HG03342 (cell line): ENCODE measurements at regions not wholly inside any gene's neighbourhood (a gene's known extent, or its start where the extent isn't known, plus 50 kb on each side); places are given as distances from the start of the nearest gene placed in this dataset.

ENCODE experiments used
- ATAC-seq: cut with Tn5 transposase; IDR thresholded peaks from one replicate; pipeline ENCODE4 v1.9.1; 2021; ENCODE audit warnings: mild to moderate bottlenecking, moderate library complexity; ENCODE audit not compliant: unreplicated experiment

DNA sequence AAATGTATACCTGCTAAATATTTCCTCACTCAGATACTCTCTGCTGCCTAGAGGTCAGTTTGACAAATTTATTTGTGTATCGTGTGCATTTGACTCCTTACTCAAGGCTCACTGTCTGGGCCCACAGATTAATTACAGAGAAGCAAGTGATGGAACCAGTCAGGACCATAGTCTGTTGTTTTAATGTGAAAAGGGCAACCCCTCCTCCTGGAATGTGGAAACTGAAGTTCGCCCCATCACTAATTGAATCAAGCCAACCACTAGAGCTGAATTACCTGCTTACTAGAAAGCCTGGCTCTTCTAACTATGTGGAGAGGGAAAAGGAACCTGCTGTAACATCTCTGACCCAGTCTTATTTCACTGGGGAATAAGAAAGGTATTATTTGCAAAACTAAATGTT is 199.9 kb upstream of the KRR1 start:
- ATAC-seq: no peak

DNA sequence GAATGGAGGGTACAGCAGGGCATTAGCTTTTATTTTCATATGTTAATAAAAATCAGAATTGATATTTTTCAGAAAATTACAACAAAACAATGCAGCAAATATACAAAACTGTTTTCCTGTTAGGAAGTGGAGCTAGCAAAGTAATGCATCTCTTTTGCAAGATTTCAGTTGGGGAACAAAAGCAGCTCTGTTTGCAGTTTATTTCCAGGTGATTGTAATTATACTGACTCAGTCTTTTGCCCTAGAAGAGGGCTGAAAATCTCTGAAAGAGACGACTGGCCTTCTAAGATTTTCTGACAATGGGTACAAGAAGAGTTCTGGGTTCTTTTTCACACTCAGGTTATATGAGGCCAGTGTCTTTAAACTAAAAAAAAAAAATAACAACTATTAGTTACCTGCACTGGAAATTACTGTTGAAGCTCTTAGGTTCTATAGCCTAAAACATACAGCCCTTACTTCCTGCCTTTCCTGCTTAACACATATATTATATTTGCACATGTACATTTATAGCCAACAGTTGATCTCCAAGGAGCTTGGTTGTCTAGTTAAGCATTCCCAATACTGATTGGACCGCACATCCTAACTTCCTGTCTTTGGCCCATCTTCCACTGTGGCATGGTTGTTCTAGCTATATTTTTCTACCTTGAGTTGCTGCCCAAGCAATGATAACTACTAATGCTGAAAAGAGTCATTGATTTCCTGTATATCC is 199.1 kb upstream of the KRR1 start:
- ATAC-seq: no peak

DNA sequence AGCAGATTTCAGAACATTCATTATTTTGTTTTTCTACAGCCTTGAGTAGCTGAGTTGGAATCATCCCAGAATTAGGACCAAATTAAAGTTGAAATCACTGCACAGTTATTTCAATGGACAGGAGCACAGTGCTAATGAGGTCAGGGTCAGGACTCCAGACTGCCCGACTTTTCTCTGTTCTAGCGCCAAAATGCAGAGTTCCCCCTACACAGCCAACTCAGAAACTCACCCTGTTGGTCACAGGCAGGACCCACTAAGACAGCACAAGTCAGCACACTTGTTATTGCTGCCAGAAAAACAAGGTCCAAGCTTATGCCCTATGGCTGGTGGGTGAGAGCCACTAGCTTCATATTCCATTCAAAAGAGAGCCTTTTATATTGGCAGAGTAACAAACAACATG is 198.1 kb upstream of the KRR1 start:
- no peak for ATAC-seq

DNA sequence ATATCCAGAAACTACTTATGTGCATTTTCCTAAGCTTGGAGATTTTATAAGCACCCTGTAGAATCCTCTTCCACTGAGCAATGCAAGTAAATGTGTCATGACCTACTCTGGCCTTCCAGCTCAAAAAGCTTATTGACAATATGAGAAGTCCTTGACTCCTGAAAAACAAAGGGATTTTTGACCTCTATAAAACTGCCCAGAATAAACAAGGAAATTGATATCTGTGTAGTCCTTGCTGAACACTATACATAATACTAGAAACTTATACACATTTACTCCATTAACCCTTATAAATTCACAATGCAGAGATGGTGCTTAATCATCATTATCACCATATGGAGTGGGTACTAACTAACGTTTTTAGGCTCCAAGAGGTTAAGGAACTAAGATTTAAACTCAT is 197.4 kb upstream of the KRR1 start:
- ATAC-seq: no peak

DNA sequence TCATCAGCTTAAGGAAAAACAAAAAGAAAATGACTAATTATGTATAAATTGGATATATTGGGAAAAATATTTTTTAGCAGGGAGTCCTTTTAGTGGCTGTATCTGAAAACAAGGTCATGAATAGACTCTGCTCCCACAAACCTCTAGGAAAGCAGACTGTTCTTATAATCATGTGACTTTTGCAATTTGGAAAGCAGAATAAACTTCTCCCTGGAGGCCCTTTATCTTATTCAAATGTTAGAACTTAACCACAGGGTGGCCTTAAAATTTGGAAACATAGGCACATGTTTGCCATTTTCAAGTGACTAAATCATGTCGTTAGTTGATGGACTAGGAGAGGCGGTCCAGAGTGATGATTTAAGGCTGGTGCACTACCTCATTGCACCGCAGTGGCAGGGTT is 196.6 kb upstream of the KRR1 start:
- no peak for ATAC-seq

DNA sequence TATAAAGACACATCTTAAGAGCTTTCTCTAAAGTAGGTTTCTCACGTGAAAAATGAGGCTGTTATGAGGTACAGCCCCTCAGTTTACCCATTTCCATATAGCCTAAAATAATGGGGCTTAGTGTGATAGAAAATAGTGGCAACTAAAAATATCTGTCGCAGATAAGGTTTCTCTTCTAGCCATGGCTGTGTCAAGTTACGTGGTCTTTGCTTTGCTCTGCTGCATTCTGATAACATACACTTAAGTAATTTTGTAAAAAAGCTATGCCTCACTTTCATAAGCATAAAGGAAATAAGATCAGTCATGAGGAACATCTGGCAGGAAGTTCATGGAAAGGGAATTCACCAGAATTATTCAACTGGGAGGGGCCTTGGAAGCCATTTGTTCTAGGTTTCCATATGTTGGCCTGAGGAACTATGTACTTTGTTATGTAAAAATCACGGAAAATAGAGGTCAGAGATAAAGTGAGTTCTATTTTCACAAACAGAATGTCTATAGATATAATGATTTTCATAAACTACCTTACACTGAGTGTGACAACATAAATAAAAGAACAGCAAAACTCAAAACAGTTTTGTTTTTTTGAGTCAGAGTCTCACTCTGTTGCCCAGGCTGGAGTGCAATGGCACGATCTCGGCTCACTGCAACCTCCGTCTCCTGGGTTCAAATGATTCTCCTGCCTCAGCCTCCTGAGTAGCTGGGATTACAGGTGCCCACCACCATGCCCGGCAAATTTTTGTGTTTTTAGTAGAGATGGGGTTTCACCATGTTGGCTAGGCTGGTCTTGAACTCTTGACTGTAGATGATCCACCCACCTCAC is 195.6 kb upstream of the KRR1 start:
- ATAC-seq: no peak

DNA sequence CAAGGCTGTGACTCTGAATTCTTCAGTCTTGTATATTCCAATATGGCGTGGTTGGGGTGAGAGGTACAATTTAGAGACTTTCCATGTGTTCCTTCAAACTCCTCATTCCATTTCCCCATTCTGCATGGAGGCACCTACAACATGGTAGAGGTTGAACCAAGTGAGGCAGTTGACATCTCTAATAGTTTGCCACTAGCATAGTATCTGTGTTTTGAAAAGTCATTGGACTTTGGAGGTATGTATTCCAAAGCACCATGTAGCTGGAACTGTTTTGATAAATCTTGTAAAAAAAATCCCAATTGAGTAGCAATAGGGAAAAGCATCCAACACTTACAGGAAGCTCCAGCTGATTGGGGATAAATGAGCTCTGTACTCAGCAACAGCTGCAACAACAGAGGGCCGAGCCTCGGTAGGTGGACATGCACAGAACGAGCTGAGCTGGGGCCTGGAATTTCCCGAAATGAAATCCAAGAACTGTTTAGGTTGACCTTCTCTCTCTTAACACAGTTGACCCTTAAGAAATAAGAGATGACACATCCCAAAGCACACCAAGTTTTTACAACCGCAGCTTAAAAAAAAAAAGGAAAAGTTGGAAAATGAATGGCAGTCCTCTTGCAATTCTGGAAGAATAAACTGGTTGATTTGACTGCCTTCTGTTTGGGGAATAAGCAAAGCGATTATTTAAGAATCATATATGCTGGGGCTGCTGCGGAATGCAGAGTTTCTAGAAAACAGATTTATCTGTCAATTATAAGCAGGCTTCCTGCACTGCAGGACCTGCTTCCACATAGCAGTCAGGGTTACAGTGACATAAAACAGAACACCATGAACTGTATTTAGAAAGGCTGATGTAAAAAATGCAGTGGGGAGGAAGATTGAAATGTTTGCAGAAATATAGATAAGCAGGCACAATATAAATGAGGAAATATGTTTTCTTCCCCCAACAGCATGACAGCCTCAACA is 194.6 kb upstream of the KRR1 start:
- no peak for ATAC-seq

DNA sequence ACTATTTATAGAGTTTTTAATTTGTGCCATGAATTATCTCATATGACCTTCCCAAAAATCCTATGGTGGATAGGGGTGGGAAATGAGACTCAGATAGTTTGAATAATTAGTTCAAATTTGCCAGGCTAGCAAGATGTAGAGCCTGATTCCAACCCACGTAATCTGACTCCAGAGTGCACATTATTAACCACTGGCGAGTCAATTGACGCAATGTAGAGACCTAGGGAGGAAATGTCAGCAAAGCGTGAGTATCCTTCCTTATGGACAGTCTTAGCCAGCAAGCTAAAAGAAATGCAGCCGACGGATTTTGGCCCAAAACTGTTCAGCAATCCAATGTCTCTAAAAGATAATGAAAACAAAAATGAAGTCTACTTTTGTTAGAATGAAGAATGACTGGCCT is 193.3 kb upstream of the KRR1 start:
- no peak for ATAC-seq

DNA sequence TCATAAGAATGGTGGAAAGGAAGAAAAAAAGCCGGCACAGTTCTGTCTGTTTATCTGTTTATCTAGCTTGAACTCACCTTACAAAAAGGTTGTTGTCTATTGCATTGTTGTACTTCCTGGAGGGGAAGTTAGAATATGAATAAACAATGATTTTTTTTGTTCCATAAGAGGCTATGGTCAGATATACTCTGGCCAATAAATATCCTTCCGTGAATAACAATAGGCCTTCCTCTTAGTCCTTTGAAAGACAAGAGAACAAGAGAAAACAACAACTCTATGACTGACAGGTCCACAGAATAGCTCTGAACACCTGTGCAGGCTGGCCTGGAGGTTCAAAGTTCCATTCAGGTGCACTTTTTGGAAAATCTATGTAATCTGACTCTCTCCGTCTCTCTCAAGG is 192.8 kb upstream of the KRR1 start:
- ATAC-seq: no peak

DNA sequence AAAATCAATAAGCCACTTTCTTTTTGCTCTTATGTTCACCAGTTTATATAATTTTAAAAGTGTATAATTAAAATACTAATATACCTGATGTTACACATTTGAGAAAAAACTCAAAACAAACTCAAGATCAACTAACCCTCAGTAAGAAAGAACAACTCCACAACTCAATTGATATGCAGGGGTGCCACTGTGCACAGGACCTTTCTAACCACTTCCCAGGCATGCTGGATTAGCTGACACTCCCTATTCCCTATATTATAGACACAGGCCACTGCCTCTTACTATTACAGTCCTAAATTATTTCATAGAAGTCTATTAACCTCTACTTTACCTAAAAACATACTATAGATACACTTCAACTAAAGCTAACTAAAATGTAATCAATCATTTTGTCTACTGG is 191.7 kb upstream of the KRR1 start:
- no peak for ATAC-seq

DNA sequence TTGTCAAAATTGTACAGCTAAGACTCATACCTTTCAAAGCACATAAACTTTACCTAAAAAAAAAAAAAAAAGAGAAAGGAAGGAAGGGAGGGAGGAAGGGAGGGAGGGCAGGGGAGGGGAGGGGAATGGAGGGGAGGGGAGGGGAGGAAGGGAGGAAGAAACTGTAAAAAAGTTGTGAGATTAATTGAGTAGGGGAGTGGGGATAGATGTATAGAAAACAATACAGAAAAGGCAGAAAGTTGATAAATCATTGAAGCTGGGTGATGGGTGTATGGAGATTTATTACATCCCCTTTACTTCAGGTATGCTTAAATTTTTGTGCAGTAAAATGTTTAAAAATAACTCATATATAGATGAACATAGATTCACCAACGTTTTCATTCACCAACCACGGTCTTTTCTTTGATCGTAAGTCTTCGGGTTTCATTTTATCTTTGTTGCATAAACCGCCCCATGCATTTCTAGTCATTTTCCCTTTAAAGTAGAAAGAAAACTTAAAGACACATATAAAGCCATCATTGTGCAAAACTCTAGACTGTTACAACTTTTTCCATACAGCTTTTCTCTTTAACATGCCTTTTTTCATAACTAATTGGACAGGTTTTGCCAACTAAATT is 191.2 kb upstream of the KRR1 start:
- no peak for ATAC-seq

DNA sequence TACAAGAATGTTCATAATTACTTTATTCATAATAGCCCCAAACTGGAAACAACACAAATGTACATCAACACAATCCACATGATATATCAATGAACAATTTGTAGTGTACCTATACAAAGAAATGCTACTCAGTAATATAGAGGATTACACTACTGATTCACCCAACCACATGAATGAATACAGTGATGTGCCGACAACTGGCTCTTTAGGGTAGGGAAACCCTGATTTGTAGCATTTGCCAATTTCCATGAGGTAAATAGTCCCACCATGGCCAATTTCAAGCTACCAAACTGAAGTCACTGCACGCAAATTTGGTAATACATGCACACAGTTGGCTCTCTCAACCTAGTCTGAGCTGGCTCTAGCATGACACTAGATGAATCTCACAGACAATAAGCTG is 190.4 kb upstream of the KRR1 start:
- no peak for ATAC-seq

DNA sequence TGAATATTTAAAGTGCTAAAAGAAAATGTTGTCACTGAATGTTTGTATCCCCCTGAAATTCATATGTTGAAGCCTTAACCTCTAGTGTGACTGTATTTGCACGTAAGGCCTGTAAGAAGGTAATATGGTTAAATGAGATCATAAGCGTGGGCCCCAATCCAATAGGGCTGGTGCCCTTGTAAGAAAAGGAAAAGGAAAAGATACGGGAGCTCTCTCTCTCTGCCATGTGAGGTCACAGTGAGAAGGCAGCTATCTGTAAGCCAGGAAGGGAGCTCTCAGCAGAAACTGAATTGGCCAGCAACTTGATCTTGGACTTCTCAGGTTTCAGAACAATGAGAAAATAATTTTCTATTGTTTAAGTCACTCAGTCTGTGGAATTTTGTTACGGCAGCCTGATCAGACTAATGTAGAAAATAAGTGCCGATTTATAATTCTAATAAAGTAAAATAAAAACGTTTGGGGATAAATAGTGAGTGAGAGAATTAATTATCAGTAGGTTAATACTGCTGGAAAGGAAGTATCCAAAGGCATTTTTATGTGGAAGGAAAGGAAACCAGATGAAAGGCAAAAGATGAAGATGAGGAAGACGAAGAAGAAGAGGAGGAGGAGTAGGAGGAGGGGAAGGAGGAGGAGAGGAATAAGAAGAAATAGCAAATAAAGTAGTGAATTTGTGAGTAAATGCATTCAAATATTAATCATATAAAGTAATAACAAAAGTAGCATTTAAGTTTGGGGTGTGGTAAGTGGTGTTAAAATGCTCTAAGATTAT is 188.5 kb upstream of the KRR1 start:
- no peak for ATAC-seq

DNA sequence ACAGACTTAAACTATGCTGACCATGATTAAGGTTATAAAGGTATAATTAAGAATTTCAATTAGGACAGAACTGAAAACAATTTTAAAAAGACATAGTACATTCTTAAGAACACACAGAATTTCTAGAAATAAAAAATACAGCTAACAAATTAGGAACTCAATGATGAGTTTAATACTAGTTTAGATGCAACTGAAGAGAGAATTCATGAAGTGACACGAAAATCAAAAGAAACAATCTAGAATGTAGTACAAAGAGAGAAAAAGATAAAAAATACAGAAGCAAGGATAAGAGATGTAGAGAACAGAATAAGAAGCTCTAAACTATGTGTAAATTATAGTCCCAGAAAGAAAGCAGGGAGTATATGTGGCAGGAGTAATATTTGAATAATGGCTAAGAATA is 187.8 kb upstream of the KRR1 start:
- no peak for ATAC-seq

DNA sequence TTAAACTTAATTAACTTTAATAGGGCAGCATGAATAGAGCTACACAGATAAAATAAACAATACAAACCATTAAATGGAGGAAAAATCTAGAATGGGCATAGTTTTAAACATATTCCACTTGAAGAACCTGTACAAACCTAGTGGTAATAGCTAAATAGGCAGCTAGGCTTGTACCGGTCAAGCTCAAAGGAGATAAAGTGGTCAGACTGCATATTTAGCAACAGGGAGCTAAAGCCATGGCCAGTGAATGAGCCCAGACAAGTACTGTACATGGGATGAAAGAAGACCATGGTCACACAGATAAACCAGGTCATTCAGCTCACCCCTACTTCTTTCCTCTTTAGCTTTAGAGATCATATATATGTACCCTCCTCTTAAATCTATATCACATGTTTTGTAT is 186.6 kb upstream of the KRR1 start:
- ATAC-seq: no peak

DNA sequence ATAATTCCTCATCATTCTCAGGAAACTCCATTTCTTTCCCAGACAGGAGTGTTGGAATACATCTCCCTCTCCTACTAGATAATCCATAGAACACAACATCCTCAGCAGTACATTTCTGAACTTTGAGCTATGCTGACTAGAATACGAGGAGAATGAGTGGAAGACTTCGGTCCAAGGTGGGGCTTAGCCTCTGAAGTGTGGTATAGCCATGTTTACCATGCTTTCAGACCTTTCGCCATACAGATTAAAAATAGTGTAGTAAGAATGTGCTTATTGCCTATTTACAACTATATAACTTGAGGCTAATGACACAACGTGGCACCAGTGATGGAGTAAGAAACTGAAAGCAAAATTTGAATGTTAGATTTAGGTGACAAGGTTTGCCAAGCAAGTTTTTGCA is 184.5 kb upstream of the KRR1 start:
- ATAC-seq: no peak

DNA sequence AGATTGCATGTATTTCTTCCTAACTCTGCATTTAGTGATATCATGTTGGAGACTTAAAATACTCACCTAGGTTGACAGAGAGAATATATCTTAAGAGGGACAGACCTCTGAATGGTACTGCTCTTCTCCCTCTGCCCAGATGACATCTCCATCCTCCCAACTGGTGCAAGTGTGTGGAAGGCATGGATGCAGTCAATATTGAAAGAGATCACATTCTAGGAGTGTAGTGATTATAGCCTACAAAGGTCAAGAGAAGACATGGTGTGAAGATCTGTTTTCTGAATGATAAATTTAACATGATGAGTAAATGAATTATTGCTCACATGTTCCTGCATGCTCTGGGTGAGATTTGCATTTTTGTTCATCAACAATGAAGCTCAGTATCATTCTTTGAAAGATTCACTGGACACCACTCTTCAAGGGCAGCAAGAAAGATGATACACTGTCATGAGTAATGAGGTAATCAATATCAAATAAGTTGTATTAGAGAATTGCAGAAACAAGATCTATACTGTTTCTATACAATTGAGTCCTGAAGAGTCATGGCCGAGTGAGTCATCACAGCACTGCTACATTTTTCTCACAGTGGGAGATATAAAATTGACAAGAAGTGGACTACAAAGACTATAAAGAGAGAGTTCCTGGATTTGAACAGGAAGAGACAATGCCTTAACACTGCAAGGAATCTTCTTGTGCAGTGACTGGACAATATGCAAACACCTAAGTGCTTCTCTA is 183.3 kb upstream of the KRR1 start:
- no peak for ATAC-seq

DNA sequence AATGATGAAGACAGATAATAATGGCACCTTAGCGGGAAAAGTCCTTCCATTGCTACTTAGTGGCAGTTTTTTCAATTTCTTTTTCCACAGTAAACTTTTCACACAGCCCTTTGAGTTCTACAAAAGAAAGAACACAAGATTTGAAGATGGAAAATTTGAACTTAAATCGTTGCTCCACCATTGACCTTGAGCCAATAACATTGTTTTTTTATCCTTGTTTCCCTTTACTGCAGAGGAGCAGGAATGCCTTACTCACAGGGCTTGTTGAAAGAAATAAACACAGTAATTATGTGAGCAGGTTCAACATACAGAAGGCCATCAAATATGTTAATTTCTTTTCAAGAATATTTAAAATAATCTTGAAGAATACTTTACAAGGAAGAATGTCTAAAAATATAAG is 181.5 kb upstream of the KRR1 start:
- no peak for ATAC-seq

DNA sequence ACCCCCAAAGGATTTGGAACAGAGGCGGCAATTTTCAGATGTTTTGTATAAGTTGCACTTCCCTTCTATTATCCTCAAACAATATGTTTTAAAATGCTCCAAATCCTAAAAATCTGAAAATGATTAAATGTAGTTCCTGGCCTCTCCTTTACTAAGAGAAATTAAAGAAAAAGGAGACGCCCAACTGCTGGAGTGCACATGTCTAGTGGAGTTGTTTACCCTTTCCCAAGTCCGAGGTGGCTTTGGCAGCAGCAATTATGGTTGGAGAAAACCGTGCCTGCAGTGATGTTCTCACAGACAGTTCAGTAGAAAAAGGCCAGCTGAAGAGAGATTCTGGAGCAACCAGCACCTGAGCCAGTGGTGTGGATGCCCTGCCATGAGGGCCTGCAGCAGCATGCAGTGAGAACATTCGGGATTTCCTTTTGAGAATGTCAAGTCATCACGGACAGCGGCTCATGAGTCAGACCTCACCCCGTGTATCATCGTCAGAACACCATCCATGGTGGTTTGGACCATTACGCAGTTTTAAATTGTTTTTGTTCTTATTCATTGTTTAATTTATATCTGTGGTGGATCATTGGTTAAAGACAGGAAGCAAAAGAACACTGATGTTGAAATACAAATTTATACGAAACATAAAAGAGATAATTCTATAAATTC is 179.0 kb upstream of the KRR1 start:
- no peak for ATAC-seq
